OCI-LY1 (cell line): ENCODE measurements at regions not wholly inside any gene's neighbourhood (a gene's known extent, or its start where the extent isn't known, plus 50 kb on each side); places are given as distances from the start of the nearest gene placed in this dataset.

Source experiments
- CTCF ChIP-seq: fragments of 200-600 bp; sonication (generic), shearing (Covaris generic); IDR thresholded peaks from 2 replicates; pipeline ENCODE4 v1.5.1; 2017; ENCODE audit warnings: mild to moderate bottlenecking, antibody characterized with exemption, low read length, moderate library complexity, mixed read lengths
- EZH2 ChIP-seq: fragments of 200-600 bp; sonication (generic), shearing (Covaris generic); IDR thresholded peaks from 2 replicates; pipeline ENCODE4 v1.8.0; 2017; ENCODE audit warnings: borderline replicate concordance, mixed run types, mild to moderate bottlenecking, antibody characterized with exemption, low read length, moderate library complexity, mixed read lengths

GRCh38 chr15:85859671-85860070 lies 64.9 kb upstream of the KLHL25 start:
- TF ChIP-seq CTCF, result no peak
- no peak for TF ChIP-seq EZH2
